HG03064 (cell line): ENCODE measurements at regions not wholly inside any gene's neighbourhood (a gene's known extent, or its start where the extent isn't known, plus 50 kb on each side); places are given as distances from the start of the nearest gene placed in this dataset.
A peak's percentile ranks its signal among the peaks of the same experiment; 100 is the strongest.
"Not testable (repeated sequence)": the region's sequence is repeated elsewhere in the genome, so short reads cannot be mapped to it uniquely, and the experiment has no call there.

ENCODE experiments used
- ATAC-seq: cut with Tn5 transposase; IDR thresholded peaks from one replicate; pipeline ENCODE4 v1.9.1; 2021; ENCODE audit warnings: low read depth; ENCODE audit not compliant: unreplicated experiment

GRCh38 chr3:87898971-87899370 is 159.8 kb downstream of the CGGBP1 start:
- no peak for ATAC-seq

- ATAC-seq: no peak
Observed at GRCh38 chr3:87895983-87896382, 162.8 kb downstream of the CGGBP1 start.

GRCh38 chr3:87873136-87873535 is 185.7 kb downstream of the CGGBP1 start:
- ATAC-seq: no peak

GRCh38 chr3:87867001-87867400 is 191.8 kb downstream of the CGGBP1 start:
- ATAC-seq: no peak

GRCh38 chr3:87856126-87856525 is 202.7 kb downstream of the CGGBP1 start:
- ATAC-seq: no peak

GRCh38 chr3:87855616-87856015 is 203.2 kb downstream of the CGGBP1 start:
- ATAC-seq: no peak

GRCh38 chr3:87855211-87855610 is 203.6 kb downstream of the CGGBP1 start:
- ATAC-seq: no peak

GRCh38 chr3:87848003-87848402 is 210.8 kb downstream of the CGGBP1 start:
- no peak for ATAC-seq

- ATAC-seq: no peak
Observed at GRCh38 chr3:87837076-87837475, 221.7 kb downstream of the CGGBP1 start.

- no peak for ATAC-seq
Observed at GRCh38 chr3:87836026-87836425, 222.8 kb downstream of the CGGBP1 start.

- no peak for ATAC-seq
Observed at GRCh38 chr3:87835236-87835635, 223.6 kb downstream of the CGGBP1 start.

- no peak for ATAC-seq
Observed at GRCh38 chr3:87834327-87834726, 224.5 kb downstream of the CGGBP1 start.

- ATAC-seq: no peak
Observed at GRCh38 chr3:87833039-87833377, 225.8 kb downstream of the CGGBP1 start.

- no peak for ATAC-seq
Observed at GRCh38 chr3:87828046-87828445, 230.8 kb downstream of the CGGBP1 start.

- ATAC-seq: no peak
Observed at GRCh38 chr3:87822563-87822962, 236.2 kb downstream of the CGGBP1 start.

GRCh38 chr3:87813503-87813902 is 245.3 kb downstream of the CGGBP1 start:
- ATAC-seq: not testable (repeated sequence)

GRCh38 chr3:87811953-87812352 is 246.9 kb downstream of the CGGBP1 start:
- ATAC-seq: no peak

- ATAC-seq: no peak
Observed at GRCh38 chr3:87810452-87811016, 248.3 kb downstream of the CGGBP1 start.

- ATAC-seq: peak; percentile 73
Observed at GRCh38 chr3:87805670-87806069, 253.1 kb downstream of the CGGBP1 start.

- no peak for ATAC-seq
Observed at GRCh38 chr3:87801409-87801808, 257.4 kb downstream of the CGGBP1 start.

- no peak for ATAC-seq
Observed at GRCh38 chr3:87800516-87800915, 258.3 kb downstream of the CGGBP1 start.

GRCh38 chr3:87798567-87798947 is 260.2 kb downstream of the CGGBP1 start:
- ATAC-seq: no peak

- ATAC-seq: no peak
Observed at GRCh38 chr3:87797872-87798566, 260.8 kb downstream of the CGGBP1 start.
